GM21447 (cell line): ENCODE measurements at regions not wholly inside any gene's neighbourhood (a gene's known extent, or its start where the extent isn't known, plus 50 kb on each side); places are given as distances from the start of the nearest gene placed in this dataset.

Experiments used
- ATAC-seq: cut with Tn5 transposase; IDR thresholded peaks from one replicate; pipeline ENCODE4 v1.9.1; 2021; ENCODE audit not compliant: unreplicated experiment

- no peak for ATAC-seq
Measured at GRCh38 chr6:19127081-19127480, 710.1 kb upstream of the ID4 start.

- no peak for ATAC-seq
Measured at GRCh38 chr6:19128701-19129100, 708.5 kb upstream of the ID4 start.

GRCh38 chr6:19135706-19136105, 701.5 kb upstream of the ID4 start:
- no peak for ATAC-seq

GRCh38 chr6:19137505-19137904, 699.7 kb upstream of the ID4 start:
- ATAC-seq: no peak

- ATAC-seq: no peak
Measured at GRCh38 chr6:19142275-19142674, 694.9 kb upstream of the ID4 start.

- no peak for ATAC-seq
Measured at GRCh38 chr6:19150307-19150706, 686.9 kb upstream of the ID4 start.

GRCh38 chr6:19153270-19153980, 683.7 kb upstream of the ID4 start:
- no peak for ATAC-seq

- ATAC-seq: no peak
Measured at GRCh38 chr6:19153981-19154295, 683.2 kb upstream of the ID4 start.

- no peak for ATAC-seq
Measured at GRCh38 chr6:19156443-19156842, 680.7 kb upstream of the ID4 start.

- ATAC-seq: no peak
Measured at GRCh38 chr6:19157486-19157885, 679.7 kb upstream of the ID4 start.

GRCh38 chr6:19158586-19158985, 678.6 kb upstream of the ID4 start:
- ATAC-seq: no peak

- ATAC-seq: no peak
Measured at GRCh38 chr6:19159089-19159488, 678.1 kb upstream of the ID4 start.

GRCh38 chr6:19159561-19159960, 677.6 kb upstream of the ID4 start:
- no peak for ATAC-seq

- no peak for ATAC-seq
Measured at GRCh38 chr6:19160081-19160730, 677.0 kb upstream of the ID4 start.

- ATAC-seq: no peak
Measured at GRCh38 chr6:19167251-19167650, 669.9 kb upstream of the ID4 start.

- no peak for ATAC-seq
Measured at GRCh38 chr6:19169366-19169765, 667.8 kb upstream of the ID4 start.

- ATAC-seq: no peak
Measured at GRCh38 chr6:19175023-19175422, 662.1 kb upstream of the ID4 start.

- no peak for ATAC-seq
Measured at GRCh38 chr6:19180348-19181072, 656.7 kb upstream of the ID4 start.

- ATAC-seq: no peak
Measured at GRCh38 chr6:19181211-19181610, 656.0 kb upstream of the ID4 start.

- no peak for ATAC-seq
Measured at GRCh38 chr6:19193624-19194023, 643.5 kb upstream of the ID4 start.

- no peak for ATAC-seq
Measured at GRCh38 chr6:19204445-19204844, 632.7 kb upstream of the ID4 start.

- no peak for ATAC-seq
Measured at GRCh38 chr6:19205076-19205475, 632.1 kb upstream of the ID4 start.
